Dedifferentiated amniotic fluid mesenchymal stem cell (primary cell): ENCODE measurements at regions not wholly inside any gene's neighbourhood (a gene's known extent, or its start where the extent isn't known, plus 50 kb on each side); places are given as distances from the start of the nearest gene placed in this dataset.

Experiments
- DNase-seq: peaks from one replicate; pipeline ENCODE4 v3.0.0-alpha.2; 2016; ENCODE audit errors: extremely low spot score

GRCh38 chr18:73920033-73920432 is 227.6 kb downstream of the FBXO15 start:
- no peak for DNase-seq

GRCh38 chr18:73918816-73919215 is 228.8 kb downstream of the FBXO15 start:
- DNase-seq = no peak

GRCh38 chr18:73917046-73917445 is 230.6 kb downstream of the FBXO15 start:
- no peak for DNase-seq

GRCh38 chr18:73913505-73913904 is 234.1 kb downstream of the FBXO15 start:
- DNase-seq = no peak

GRCh38 chr18:73908323-73908722 is 239.3 kb downstream of the FBXO15 start:
- DNase-seq = peak; percentile 22

GRCh38 chr18:73901566-73901965 is 246.1 kb downstream of the FBXO15 start:
- no peak for DNase-seq

GRCh38 chr18:73901151-73901550 is 246.5 kb downstream of the FBXO15 start:
- DNase-seq = no peak

- no peak for DNase-seq
These were observed 247.4 kb downstream of the FBXO15 start for GRCh38 chr18:73900106-73900835.

GRCh38 chr18:73897517-73897916 is 250.1 kb downstream of the FBXO15 start:
- DNase-seq = no peak

GRCh38 chr18:73896685-73897084 is 250.9 kb downstream of the FBXO15 start:
- no peak for DNase-seq

GRCh38 chr18:73895701-73896100 is 251.9 kb downstream of the FBXO15 start:
- DNase-seq = no peak

- no peak for DNase-seq
These were observed 253.8 kb downstream of the FBXO15 start for GRCh38 chr18:73893880-73894279.

- no peak for DNase-seq
These were observed 255.8 kb downstream of the FBXO15 start for GRCh38 chr18:73891572-73892421.

GRCh38 chr18:73888565-73888964 is 259.1 kb downstream of the FBXO15 start:
- DNase-seq = no peak

GRCh38 chr18:73887801-73888200 is 259.8 kb downstream of the FBXO15 start:
- no peak for DNase-seq

GRCh38 chr18:73884868-73885267 is 262.8 kb downstream of the FBXO15 start:
- no peak for DNase-seq

GRCh38 chr18:73881396-73881917 is 266.2 kb downstream of the FBXO15 start:
- no peak for DNase-seq

- DNase-seq = no peak
These were observed 267.2 kb downstream of the FBXO15 start for GRCh38 chr18:73880387-73880786.

- peak; percentile 37 for DNase-seq
These were observed 267.9 kb downstream of the FBXO15 start for GRCh38 chr18:73879766-73880165.

GRCh38 chr18:73879328-73879727 is 268.3 kb downstream of the FBXO15 start:
- no peak for DNase-seq

- no peak for DNase-seq
These were observed 278.5 kb downstream of the FBXO15 start for GRCh38 chr18:73869182-73869581.

- no peak for DNase-seq
These were observed 285.9 kb downstream of the FBXO15 start for GRCh38 chr18:73861771-73862170.
